NCI-H1105 treated with DMSO at 0.1 percent for 48 hours (cell line): ENCODE measurements at regions not wholly inside any gene's neighbourhood (a gene's known extent, or its start where the extent isn't known, plus 50 kb on each side); places are given as distances from the start of the nearest gene placed in this dataset.

Experiments used
- DNase-seq: peaks from one replicate; lab custom pipeline; 2025; lab: John Stamatoyannopoulos, UW

DNA sequence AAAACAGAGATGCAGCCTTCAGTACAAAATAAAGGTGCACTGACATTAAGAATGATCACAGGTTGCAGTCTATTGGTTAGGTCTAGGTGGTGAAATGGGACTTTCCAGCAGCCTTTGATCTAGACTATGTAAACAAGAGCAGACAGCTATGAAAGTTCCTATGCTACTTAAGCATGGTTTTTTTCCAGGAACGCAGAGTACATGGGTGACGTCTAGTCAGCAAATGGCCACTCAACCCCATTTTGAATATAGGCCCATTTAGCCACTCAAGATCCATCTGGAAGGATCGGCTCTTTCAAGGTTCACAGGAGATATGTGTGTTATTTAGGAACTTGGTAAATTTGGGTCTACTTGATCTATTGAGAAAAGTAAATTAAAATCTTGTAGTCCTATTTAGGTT, 1424.6 kb upstream of the LRRTM3 start:
- no peak for DNase-seq

DNA sequence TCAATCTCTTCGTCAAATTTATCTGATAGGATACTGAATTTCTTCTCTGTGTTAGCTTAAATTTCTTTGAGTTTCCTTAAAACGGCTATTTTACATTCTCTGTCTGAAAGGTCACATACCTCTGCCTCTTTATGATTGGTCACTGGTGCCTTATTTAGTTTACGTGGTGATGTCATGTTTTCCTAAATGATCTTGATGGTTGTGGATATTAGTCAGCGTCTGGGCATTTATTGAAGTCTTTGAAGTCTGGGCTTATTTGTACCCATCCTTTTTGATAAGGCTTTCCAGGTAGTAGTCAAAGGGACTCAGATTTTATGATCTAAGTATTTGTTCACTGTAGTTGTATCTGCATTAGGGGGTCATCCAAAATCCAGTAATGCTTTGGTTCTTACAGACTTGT, 1407.5 kb upstream of the LRRTM3 start:
- DNase-seq: no peak

GRCh38 chr10:65528986-65529385, 1396.8 kb upstream of the LRRTM3 start:
- DNase-seq: no peak

GRCh38 chr10:65531545-65531944, 1394.3 kb upstream of the LRRTM3 start:
- DNase-seq: no peak

GRCh38 chr10:65534771-65535170, 1391.1 kb upstream of the LRRTM3 start:
- DNase-seq: no peak

DNA sequence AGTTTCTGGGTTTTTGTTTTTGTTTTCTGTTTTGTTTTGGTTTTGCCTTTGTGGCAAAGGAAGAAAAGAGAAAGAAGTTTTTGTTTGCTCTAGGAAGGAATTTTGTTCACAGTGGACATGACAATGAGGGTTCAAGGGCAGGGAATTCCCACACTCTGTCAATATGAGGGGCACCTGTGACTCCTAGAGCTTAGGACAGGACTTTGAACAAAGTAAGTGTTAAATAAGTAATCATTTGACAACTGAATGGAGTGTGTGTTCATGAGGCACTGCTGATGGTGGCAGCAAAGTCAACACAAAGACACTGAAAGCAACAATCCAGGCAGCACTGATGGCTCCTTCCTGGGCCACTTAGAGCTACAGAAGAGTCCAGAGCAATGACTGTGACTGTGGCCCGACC, 1381.1 kb upstream of the LRRTM3 start:
- DNase-seq: no peak

DNA sequence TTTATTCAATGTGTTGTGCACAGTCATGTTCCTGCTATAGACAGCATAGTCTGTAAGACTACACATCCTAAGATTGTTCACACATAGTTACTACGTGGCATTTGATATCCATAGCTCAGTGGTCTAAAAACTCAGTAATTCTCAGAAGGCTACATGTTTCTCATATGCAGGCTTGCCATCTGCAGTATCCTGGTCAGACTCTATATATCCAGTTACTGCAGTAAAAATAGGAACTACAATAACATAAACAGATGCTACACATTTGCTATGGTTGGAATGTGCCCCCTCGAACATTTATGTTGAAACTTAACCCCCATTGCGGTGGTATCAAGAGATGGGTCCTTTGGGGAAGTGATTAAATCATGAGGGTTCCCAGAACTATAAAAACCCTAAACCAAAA, 1377.8 kb upstream of the LRRTM3 start:
- no peak for DNase-seq

DNA sequence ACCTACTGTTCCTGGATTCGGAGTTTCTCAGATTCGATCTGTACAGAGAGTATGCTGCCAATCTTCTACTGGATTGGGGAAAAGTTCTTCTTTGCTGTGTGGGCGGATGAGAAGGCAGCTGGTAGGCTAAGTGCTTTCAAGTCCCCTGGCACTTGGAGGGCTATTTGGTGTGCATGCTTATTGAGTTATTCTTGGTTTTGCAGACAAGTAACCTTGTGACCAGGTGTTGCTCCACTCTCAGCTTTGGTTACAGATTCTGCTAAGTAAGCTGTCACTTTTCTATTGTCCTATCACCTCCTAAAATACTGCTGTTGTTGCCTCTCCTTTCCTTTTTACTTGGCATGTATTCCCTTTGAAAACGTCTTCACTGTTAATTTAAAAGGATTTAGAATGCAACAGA, 1375.1 kb upstream of the LRRTM3 start:
- DNase-seq: no peak

- DNase-seq: no peak
Observed at GRCh38 chr10:65555192-65555591, 1370.6 kb upstream of the LRRTM3 start.

DNA sequence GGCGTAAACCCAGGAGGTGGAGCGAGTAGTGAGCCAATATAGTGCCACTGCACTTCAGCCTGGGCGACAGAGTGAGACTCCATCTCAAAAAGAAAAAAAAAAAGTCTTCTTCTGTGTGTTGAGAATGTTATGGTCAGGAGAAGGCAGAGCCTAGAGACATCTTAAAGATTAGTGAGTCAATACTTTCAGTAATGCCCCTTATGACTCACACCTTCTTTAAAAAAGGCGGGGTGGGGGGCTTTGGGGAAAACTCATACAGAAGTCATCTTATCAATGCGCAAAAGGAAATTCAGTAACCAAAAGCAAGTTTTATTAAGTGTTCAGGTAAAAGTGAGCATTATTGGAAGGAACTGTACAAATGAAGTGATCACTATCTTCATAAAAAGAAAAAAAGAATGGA, 1369.8 kb upstream of the LRRTM3 start:
- no peak for DNase-seq

DNA sequence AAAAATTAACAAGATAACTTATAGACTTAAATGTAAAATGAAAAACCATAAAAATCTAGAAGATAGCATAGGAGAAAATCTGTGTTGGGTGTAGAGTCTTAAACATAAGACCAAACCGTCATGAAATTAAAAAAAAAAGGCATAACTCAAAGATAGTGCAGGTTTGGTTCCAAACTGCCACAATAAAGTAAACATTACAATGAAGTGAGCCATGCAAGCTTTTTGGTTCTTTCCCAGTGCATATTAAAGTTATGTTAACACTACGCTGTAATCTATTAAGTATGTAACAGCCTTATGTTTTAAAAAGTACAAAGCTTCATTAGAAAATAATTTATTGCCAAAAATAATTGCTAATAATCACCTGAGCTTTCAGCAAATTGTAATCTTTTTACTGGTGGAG, 1366.5 kb upstream of the LRRTM3 start:
- no peak for DNase-seq

DNA sequence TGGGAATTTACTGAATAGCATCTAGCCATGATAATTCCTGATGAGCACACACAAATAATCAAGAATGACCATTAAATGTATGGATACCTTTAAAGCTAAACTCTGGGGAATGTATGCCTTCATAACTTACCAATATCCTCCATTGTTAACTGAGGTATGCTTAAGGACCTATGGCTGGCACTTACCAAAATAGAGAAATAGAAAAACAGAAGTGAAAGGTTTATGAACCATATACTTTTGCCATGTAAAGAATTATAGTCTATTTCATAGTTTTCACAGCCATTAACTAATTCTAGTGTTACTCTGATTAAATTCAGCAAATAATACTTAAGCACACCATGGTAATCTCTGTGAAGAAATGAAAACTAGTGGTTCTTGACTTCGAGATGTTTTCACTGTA, 1360.6 kb upstream of the LRRTM3 start:
- no peak for DNase-seq

GRCh38 chr10:65566906-65567305, 1358.9 kb upstream of the LRRTM3 start:
- no peak for DNase-seq

DNA sequence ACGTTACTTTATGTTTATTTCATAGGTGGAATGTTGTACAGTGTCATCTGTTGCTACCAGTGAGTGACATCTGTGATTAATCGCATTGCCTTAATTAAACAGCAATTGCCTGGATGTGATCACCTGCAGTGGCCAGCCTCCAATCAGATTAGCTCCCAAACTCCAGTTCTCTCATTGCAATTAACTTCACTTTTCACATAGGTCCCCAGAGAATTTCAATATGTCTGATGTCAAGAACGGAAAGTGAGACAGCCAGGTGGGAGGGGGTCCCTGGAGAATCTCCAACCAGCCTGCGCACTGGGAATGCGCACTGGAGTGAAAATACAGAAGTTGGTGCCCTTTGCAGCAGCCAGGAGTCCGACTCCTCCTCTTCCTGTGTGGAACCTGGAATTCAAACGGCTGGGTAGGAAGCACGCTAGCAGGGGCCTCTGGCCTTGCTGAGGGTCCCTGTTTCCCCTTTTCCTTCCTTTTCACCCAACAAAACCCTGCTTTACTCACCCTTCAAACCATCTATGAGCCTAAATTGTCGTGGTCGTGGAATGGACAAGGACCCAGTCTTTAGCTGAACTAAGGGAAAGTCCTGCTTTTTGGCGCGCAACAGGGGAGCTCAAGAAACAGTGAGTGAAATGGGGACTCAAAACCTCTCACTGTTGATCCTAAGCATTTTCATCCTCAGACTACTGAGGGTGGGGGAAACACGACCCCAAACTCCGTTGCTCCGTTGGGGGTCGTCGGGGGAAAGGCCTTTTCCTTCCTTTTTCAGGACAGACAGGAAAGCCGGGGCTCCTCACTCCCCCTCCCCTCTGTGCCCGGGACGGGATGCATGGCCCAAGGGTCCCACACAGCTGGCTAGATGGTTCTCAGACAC, 1355.5 kb upstream of the LRRTM3 start:
- peak; percentile 25 for DNase-seq

DNA sequence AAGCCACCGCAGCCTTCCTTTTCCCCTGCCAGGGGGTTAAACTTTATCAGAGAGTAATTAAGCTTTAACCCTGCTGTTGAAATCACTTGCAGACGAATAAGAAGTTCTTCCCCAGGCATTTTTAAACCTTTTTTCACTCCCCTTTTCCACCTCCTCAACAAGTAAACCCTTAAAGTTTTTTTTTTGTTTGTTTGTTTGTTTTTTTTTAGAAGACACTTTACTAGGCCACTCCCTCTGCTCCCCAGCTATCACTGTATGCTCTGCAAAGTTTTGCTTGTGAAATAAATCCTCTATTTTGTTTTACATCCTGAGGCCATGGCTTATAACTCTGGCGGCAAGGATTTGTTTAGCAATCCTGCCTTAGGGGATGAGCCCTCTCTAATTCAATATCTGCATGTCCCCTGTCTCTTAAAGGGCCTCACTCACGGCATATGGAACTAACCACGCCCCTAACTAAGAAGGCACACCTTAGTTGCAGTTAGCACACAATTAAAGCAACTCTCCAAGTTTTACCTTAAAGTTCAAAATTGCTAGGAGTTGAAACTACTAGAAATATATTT, 1354.7 kb upstream of the LRRTM3 start:
- DNase-seq: no peak

DNA sequence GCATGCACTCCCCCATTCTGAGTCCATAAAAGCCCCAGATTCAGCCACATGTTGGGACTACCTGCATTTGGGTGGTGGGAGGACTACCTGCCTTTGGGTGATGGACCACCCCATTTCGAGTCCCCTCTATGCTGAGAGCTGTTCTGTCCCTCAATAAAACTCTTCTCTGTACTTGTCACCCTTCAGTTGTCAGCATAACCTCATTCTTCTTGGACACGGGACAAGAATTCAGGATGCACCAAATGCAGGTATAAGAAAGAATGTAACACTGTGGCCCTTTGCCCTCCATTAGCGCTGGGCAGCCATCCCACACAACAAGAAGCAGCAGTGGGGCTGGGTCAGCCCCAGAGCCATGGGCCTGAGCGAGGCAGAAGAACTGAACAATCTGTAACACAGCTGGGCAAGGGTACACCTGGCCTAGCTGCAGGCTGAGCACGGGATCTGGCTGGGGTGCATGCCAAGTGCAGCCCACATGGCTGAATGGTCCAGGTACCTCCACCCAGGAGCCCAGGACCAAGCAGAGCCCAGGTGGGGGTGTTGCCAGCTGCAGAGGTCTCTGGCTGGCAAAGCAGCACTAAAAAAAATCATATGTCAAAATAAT, 1344.3 kb upstream of the LRRTM3 start:
- DNase-seq: no peak

DNA sequence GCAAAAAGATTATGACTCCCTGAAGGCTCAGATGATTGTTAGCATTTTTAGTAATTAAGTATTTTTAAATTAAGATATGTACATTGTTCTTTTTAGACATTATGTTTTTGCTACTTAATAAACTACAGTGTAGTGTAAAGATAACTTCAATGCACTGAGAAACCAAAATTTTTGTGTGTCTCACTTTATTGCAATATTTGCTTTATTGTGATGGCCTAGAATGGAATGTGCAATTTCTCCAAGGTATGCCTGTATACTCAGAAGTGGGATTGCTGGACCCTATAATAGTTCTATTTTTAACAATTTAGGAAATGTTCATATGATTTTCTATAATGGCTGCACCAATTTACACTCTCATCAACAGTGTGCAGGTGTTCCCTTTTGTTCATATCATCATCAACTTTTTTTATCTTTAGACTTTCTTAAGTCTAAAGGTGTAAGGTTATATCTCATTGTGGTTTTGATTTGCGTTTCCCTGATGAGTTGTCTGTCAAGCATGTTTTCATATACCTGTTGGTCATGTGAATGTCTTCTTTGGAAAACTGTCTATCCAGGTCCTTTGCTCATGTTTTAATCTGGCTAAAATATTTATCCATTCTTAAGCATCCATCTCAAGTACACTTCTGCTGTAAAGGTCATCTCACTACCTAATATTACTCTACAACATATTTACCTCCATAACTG, 1323.5 kb upstream of the LRRTM3 start:
- DNase-seq: no peak

GRCh38 chr10:65611592-65611991, 1314.2 kb upstream of the LRRTM3 start:
- DNase-seq: no peak

DNA sequence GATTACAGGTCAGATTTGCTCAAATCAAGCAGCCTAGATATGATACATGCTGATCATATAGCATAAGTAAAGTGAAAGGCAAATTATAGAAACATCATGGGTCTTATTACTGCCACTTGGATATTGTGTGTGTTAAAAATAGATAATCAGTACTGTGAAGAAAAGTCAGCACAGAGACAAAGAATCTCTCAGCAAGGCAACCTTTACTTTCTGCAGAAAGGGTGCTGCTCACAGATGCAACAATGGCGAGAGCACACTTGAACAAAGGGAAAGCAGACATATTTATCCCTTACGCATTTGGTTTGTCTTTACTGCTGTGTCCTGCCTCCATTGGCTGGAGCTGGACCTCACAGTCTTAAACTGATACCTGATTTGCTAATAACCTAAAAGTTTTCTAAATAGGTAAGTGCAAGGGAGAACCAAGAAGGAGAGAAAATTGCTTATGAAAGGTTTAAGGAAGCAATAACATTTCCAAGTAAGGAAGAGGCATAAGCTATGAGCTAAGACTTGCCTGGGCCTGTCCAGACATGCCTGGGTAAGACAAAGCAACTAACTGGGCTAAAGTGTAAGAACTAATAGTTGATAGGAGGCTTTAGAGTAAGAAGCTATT, 1310.8 kb upstream of the LRRTM3 start:
- DNase-seq: no peak

GRCh38 chr10:65618126-65618525, 1307.7 kb upstream of the LRRTM3 start:
- no peak for DNase-seq

DNA sequence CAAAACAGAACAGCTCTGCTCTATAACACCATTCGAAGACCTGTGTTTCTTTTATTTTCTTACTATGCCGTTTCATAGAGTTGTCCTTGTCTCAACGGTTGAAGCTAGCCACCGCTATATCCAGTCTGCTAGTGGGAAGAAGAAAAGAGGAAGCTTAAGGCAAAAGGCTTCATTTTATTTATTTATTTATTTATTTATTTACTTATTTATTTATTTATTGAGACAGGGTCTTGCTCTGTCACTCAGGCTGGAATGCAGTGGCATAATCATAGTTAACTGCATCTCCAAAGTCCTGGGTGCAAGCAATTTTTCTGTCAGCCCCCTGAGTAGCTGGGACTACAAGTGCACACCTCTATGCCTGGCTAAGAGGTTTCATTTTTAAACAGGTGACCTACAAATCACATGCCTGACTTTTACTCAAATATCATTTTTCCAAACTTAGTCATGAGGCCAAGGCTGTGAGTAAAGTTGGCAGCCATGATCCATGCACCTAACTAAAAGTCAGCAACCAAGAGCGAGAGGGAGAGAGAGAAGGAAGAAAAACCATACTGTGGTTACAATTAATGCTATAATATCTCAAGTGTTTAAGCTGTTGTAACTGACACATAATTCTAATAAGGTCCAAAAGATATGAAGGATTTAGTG, 1305.3 kb upstream of the LRRTM3 start:
- DNase-seq: no peak

- DNase-seq: no peak
Observed at GRCh38 chr10:65622608-65623007, 1303.2 kb upstream of the LRRTM3 start.
